ENCODE measurements at regions not wholly inside any gene's neighbourhood (a gene's known extent, or its start where the extent isn't known, plus 50 kb on each side); places are given as distances from the start of the nearest gene placed in this dataset.

DNA sequence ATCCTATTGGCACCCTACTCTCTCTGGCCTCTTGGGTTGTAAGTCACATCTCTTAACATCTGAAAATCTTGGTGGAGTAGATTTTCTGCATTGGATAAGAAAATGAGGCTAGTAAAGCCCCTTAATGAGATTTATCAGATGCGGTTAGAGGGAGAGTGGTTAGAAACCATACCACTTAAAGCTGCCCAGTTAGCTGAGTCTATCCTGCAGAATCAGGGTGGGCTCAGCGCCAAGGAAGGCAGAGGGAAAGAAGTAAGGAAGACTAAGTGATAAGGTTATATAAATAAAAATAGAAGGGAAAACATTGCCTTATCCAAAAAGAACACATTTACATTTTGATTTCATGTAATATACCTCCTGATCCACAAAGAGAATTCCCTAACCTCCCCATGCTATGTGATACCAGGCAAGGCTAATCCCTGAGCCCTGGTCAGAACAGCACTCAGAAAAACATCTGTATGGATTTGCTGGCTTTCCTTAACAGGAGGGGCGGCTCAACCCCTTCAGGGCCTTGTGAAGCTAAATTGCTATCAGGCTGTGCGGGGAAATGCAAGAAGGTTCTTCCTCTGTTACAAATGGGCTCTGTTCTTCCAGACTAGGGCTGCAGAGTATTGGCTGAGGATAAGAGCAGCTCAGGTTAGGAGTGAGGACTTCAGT, 101.7 kb downstream of the SNX19 start:
- no peak for DNase-seq

DNA sequence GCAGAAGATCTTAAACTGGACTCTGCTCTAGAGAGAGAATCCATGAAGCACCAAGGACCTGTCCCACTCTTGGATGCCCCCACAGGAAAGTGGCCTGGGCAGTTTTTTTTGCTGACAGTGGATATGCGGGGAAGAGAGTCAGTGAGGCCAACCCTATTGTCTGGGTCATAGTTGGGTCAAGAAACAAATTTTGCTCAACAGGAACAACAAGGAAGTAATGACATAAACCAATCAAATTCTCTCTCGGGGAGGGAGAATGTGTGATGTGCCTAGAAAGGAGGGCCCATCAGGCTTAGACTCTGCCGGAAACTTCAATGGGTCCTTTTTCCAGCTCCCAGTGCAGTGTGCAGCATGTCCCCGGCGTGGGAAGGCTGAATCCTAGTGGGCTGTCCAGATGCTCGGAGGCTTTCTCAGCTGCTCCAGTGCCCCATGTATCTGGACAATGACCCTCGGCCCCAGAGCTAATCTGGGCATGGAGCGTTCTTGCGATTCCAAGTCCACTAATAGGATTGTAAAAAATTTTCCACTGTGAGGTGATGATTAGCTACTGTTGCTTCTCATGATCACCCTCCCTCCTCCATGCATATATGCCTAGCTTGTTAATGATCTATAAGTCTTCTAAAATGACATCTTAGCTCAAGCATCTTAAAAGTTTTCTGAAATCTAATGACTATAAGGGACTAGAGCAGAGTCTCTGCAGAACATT, 101.0 kb downstream of the SNX19 start:
- DNase-seq, result no peak

DNA sequence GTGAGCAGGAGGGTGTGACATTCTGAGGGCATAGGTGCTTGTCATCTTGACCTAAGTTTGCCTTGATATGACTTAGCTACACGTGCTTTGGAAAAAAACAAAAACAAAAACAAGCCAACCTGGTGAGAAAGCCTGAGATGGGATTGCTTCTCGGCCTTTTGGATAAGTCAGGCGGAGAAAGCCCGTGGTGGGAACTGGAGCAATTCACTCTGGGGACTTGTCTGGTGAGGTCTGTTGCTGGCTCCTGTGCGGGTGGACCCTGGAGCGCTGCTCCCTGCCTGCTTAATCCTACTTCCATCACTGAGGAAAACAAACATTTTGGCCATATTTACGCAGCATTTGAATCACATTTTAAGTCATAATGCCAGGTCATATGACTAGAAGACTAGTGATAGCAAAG, 100.3 kb downstream of the SNX19 start:
- DNase-seq, result no peak

DNA sequence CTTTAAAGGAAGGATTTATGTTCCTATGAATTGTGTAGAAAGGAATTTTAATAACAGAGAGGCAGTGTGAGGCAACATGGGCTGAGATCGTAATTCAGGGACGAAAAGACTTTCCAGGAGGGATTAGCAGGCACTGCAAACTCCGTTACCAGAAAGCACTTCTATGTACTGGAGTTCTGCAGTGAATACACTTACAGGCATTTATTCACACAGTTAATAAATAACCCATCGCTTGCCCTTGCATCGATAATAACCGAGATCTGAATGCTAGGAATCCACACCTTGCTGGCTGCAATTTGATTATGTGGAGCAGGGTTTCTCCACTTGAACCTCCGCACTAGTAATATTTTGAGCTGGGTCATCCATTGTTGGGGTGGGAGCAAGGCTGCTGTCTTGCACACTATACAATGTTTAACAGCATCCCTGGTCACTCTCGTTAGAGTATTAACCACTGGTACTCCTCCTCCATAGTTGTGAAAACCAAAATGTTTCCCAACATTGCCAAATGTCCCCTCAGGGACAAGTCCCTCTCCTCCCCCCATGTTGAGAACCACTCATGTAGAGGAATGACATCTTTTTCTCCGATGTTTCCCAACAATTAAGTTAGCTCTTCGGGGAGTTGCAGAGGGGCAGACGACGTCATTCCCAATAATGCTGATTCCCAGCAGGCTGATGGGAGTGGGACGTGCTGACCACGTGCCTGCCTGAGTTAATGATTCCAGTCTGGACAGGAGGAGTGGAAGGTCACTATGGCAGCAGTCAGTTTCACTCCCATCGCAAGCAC, 99.5 kb downstream of the SNX19 start:
- peak; percentile 87 for DNase-seq

DNA sequence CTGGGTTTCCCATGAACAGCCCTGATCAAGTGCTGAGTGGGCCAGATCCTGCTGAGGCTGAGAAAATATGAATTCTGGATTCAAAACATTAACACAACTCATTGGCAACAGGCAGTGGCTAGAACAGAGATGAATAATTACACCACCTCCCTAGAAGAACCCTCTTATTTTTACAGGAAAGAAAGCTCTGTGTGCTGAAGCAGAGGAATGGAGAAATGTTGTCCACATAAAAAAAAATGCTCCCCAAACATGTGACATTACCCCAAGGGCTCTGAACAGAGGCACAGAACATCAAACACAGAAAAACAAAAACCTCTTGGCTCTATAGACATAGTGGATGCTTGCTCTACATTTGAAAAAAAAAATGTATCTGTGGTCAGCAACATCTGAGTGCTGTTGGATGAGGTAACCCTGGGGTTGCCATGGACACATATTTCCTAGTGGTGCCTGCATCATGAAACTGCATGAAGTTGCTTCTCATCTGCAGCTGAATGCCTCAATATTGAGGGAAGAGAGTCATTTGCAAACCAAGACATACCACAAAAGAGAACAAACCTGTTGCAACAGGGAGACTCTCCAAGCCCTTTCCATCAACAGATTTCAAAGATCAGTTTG, 98.8 kb downstream of the SNX19 start:
- peak; percentile 89 for DNase-seq

DNA sequence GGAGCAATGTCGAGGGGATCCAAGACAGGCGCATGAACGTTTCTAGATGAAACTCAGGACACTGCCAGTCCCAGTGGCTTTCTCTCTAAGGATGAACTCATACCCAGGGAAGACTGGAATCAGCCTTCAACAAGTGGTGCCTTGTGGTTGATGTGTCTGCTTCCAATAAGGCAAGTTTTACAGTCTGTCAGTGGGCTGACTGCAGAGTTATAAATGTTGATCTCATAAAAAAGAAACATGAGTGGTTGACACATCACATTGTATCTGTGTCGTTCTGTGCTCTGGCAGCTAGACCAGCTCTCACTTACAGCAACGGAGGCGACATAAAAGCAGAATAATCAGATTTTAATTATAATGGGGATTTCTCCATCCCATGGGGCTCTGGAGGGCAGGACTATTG, 96.7 kb downstream of the SNX19 start:
- peak; percentile 90 for DNase-seq

All from fibroblast of skin of right quadriceps (primary cell).